ENCODE measurements at regions not wholly inside any gene's neighbourhood (a gene's known extent, or its start where the extent isn't known, plus 50 kb on each side); places are given as distances from the start of the nearest gene placed in this dataset.
A peak's percentile ranks its signal among the peaks of the same experiment; 100 is the strongest.
"Not testable (repeated sequence)": the region's sequence is repeated elsewhere in the genome, so short reads cannot be mapped to it uniquely, and the experiment has no call there.

GRCh38 chr16:29334776-29335548 is 71.5 kb downstream of the NPIPB11 start:
- DNase-seq (ENCODE audit: low read depth): not testable (repeated sequence)

GRCh38 chr16:29333492-29334097 is 72.9 kb downstream of the NPIPB11 start:
- not testable (repeated sequence) for DNase-seq (ENCODE audit: low read depth); H3K4me3 ChIP-seq (ENCODE audit: low read depth, low read length)

More at GRCh38 chr16:29334776-29335548, 71.5 kb downstream of the NPIPB11 start:
- not testable (repeated sequence) for H3K4me3 ChIP-seq (ENCODE audit: low read depth, low read length)

DNA sequence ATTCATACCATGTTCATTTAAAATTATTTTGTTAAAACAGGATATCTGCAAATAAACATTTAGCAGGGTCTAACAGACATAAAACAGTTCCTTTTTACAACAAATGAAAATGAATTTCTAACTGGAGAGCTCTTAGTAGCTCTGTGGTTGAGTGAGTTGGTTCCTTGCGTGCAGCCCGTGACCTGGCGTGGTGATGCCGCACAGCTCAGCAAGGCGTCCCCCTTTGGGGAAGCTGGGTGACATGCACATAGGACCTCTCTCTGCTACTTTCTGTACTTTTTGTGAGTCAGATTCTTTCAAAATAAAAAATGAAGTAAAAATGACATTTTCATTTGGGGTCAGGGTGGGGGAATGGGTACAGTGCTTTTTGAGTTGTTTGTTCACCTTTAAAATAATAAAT is 75.9 kb downstream of the NPIPB11 start:
- DNase-seq (ENCODE audit: low read depth): not testable (repeated sequence)

DNA sequence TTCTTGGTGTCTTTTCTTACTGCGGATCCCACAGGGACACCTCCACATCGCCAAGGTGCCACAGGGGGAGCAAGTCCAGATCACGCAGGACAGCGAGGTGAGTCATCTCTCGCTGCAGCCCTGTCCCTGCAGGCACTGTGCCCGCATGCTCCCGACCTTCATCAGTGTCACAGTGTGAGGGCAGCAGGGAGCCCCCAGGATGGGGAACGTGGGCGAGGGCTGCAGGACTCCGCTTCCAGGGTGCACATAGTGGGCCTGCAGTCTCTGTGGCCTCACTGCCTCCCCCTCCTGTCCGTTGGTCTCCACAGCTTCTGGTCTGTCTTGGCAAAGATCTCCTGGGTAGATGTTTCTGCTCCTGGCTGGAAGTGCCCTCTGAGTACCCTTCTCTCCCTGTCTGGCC is 78.0 kb downstream of the NPIPB11 start:
- DNase-seq (ENCODE audit: low read depth); H3K4me3 ChIP-seq (ENCODE audit: low read depth, low read length): not testable (repeated sequence)
- TF ChIP-seq CTCF (IDR thresholded peaks at IDR 0.05; ENCODE audit: insufficient read depth, low read depth, low read length): peak; percentile 7

More for the DNA sequence above, 75.9 kb downstream of the NPIPB11 start:
- H3K4me3 ChIP-seq (ENCODE audit: low read depth, low read length): not testable (repeated sequence)

DNA sequence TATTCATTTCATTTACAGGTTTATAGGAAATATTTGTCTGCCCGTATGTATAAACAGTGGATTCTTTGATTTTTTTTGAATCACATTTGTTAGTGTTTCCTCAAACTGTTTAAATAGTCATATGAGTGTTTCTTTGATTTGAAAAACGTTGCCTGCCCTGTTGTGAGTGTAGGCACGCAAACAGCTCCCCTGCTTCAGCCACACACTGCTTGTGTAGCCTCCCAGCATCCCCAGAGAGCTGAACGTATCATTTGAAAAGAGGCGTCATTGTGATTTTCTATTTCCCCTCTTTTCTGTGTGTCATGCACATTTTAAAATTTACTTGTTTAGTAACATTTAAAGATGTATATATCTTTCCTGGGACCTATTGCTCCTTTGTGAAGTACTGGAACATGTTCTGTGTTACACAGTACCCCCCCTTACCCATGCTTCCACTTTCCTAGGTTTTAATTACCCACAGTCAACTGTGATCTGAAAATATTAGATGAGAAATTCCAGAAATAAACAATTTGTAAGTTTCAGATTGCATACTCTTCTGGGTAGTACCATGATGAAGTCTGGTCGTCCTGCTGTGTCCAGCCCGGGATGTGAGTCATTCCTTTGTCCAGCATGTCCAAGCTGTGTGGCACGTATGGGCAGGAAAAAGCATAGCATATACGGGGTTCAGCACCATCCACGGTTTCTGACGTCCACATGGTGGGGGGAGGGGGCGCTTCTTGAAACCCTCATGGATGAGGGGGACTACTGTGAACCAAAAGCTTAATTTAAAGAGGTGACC is 78.7 kb downstream of the NPIPB11 start:
- H3K4me3 ChIP-seq (ENCODE audit: low read depth, low read length): not testable (repeated sequence)

GRCh38 chr16:29326164-29327125 is 80.1 kb downstream of the NPIPB11 start:
- not testable (repeated sequence) for DNase-seq (ENCODE audit: low read depth); H3K4me3 ChIP-seq (ENCODE audit: low read depth, low read length)

More for the DNA sequence above, 78.7 kb downstream of the NPIPB11 start:
- peak; percentile 64 for DNase-seq (ENCODE audit: low read depth)

GRCh38 chr16:29323725-29324124 is 82.8 kb downstream of the NPIPB11 start:
- not testable (repeated sequence) for DNase-seq (ENCODE audit: low read depth)

DNA sequence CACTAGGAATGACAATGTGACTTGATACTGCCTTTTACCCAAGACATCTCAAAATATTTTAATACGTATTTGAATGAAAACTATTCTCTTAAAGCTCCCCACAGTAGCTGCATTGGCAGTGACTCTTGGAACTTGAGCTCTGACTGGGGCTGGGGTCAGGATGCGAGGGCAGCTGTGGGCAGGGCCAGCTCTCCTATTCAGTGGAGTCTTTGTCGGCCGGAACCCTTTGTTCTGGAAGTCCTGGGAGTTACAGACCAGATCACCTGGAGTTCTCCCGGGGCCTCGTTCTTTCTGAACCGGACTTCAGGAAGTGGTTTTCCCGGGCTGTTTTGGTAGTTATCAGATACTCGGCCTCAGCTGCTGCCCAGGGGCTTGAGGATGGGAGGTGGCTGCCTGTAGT is 84.9 kb downstream of the NPIPB11 start:
- no peak overlapping the region for H3K4me3 ChIP-seq (ENCODE audit: low read depth, low read length)
- no peak for TF ChIP-seq CTCF (IDR thresholded peaks at IDR 0.05; ENCODE audit: insufficient read depth, low read depth, low read length)
- no peak for DNase-seq (ENCODE audit: low read depth)

More at GRCh38 chr16:29323725-29324124, 82.8 kb downstream of the NPIPB11 start:
- not testable (repeated sequence) for H3K4me3 ChIP-seq (ENCODE audit: low read depth, low read length)

- no peak overlapping the region for H3K4me3 ChIP-seq (ENCODE audit: low read depth, low read length)
- no peak for TF ChIP-seq CTCF (IDR thresholded peaks at IDR 0.05; ENCODE audit: insufficient read depth, low read depth, low read length)
- DNase-seq (ENCODE audit: low read depth): no peak
Measured at GRCh38 chr16:29321000-29321393, 85.5 kb downstream of the NPIPB11 start.

Data from fibroblast of villous mesenchyme (primary cell).